ENCODE measurements at regions not wholly inside any gene's neighbourhood (a gene's known extent, or its start where the extent isn't known, plus 50 kb on each side); places are given as distances from the start of the nearest gene placed in this dataset.

- intact Hi-C loops (cut with micrococcal nuclease; ENCODE audit: unreplicated experiment): loop anchor here (1.0 kb wide), 1 partner anchor 123 kb away; no protein-coding TSS in a partner anchor
- ATAC-seq (peak; percentile 53), DNase-seq (ENCODE audit: low spot score) (no peak), FAIRE-seq (no peak)
- no peaks in the 10 kb centered on the region for H3K4me1 ChIP-seq (ENCODE audit: insufficient read depth, low read length)
- H3K27ac ChIP-seq (ENCODE audit: extremely low read length, insufficient read depth, low read length): no peak overlapping the region
- in situ Hi-C loops (cut with HindIII; ENCODE audit: extremely low pct_ligation_motif_present, low pct_unique_long_range_greater_than_20kb): no loop called here
- no peaks in the 10 kb centered on the region for H3K9me3 ChIP-seq (ENCODE audit: low read length)
- H2AFZ ChIP-seq (ENCODE audit: low read length): no peak overlapping the region
- TF ChIP-seq RORA (CRISPR knock-in tag; IDR thresholded peaks at IDR 0.05) (no peak), TCF12 (IDR thresholded peaks at IDR 0.05) (no peak), TCF12 (CRISPR knock-in tag; IDR thresholded peaks at IDR 0.05) (no peak)
- ChIA-PET POLR2A (no interaction called here), CTCF (ENCODE audit: low intra/inter-chr PET ratio, low total read pairs) (no interaction called here)
- H3K9ac ChIP-seq (ENCODE audit: insufficient read depth, low read depth, low read length): no peak overlapping the region
- H3K27me3 ChIP-seq (ENCODE audit: control insufficient read depth in 1 of 2, insufficient read depth in 2 of 2, low read length in 2 of 2): no peaks in the 10 kb centered on the region
- no peaks in the 10 kb centered on the region for H3K36me3 ChIP-seq (replicated peaks in 1 of 2; ENCODE audit: control insufficient read depth in 1 of 2, insufficient read depth in 2 of 2, low read length in 2 of 2)
- H4K20me1 ChIP-seq (ENCODE audit: insufficient read depth, low read length): no peaks in the 10 kb centered on the region
- 47% methylated on average over 4 of the region's 12 CpGs for WGBS (ENCODE audit: low lambda C conversion rate)
- no TSS peak for BruUV-seq (replicated peaks)
- H3K79me2 ChIP-seq (ENCODE audit: insufficient read depth, low read length): no peaks in the 10 kb centered on the region
- H3K4me2 ChIP-seq (ENCODE audit: low read depth, low read length): no peak overlapping the region
- no peak overlapping the region for H3K4me3 ChIP-seq (replicated peaks in 1 of 3; ENCODE audit: insufficient read depth in 1 of 3, low read depth in 2 of 3, low read length in 3 of 3)
Observed at GRCh38 chr13:70841240-70842061, 733.2 kb upstream of the KLHL1 start.

- Histone ChIP-seq H3K27ac (ENCODE audit: extremely low read length, insufficient read depth, low read length) (no peak overlapping the region), H3K9ac (ENCODE audit: insufficient read depth, low read depth, low read length) (no peak overlapping the region), H3K27me3 (ENCODE audit: control insufficient read depth in 1 of 2, insufficient read depth in 2 of 2, low read length in 2 of 2) (no peaks in the 10 kb centered on the region), H3K36me3 (replicated peaks in 1 of 2; ENCODE audit: control insufficient read depth in 1 of 2, insufficient read depth in 2 of 2, low read length in 2 of 2) (no peaks in the 10 kb centered on the region), H2AFZ (ENCODE audit: low read length) (no peak overlapping the region), H3K4me2 (ENCODE audit: low read depth, low read length) (no peak overlapping the region), H4K20me1 (ENCODE audit: insufficient read depth, low read length) (no peaks in the 10 kb centered on the region), H3K9me3 (ENCODE audit: low read length) (no peaks in the 10 kb centered on the region), H3K79me2 (ENCODE audit: insufficient read depth, low read length) (no peaks in the 10 kb centered on the region), H3K4me3 (replicated peaks in 1 of 3; ENCODE audit: insufficient read depth in 1 of 3, low read depth in 2 of 3, low read length in 3 of 3) (no peak overlapping the region), H3K4me1 (ENCODE audit: insufficient read depth, low read length) (no peaks in the 10 kb centered on the region)
- WGBS (ENCODE audit: low lambda C conversion rate): 6% methylated on average over 1 of the region's 1 CpG
- intact Hi-C loops (cut with micrococcal nuclease; ENCODE audit: unreplicated experiment) (no loop called here), in situ Hi-C loops (cut with HindIII; ENCODE audit: extremely low pct_ligation_motif_present, low pct_unique_long_range_greater_than_20kb) (no loop called here)
- ChIA-PET POLR2A (no interaction called here), CTCF (ENCODE audit: low intra/inter-chr PET ratio, low total read pairs) (no interaction called here)
- no peak for DNase-seq (ENCODE audit: low spot score)
- ATAC-seq: no peak
- no peak for FAIRE-seq
- BruUV-seq (replicated peaks): no TSS peak
- TF ChIP-seq E2F2 (CRISPR knock-in tag; IDR thresholded peaks at IDR 0.05; ENCODE audit: borderline replicate concordance): no peak
- TF ChIP-seq HIVEP1 (CRISPR knock-in tag; IDR thresholded peaks at IDR 0.05): no peak
- TF ChIP-seq JDP2 (CRISPR knock-in tag; IDR thresholded peaks at IDR 0.05; ENCODE audit: borderline replicate concordance): no peak
- TF ChIP-seq ZFP37 (CRISPR knock-in tag; IDR thresholded peaks at IDR 0.05; ENCODE audit: borderline replicate concordance): no peak
- TF ChIP-seq YY1 (IDR thresholded peaks at IDR 0.05; ENCODE audit: insufficient read depth, insufficient replicate concordance, low read depth, low read length): no peak
- no peak for TF ChIP-seq ZNF24 (IDR thresholded peaks at IDR 0.05)
- no peak for TF ChIP-seq SRSF4 (IDR thresholded peaks at IDR 0.05; ENCODE audit: low read depth, low read length, poor library complexity, severe bottlenecking)
- TF ChIP-seq GABPA (IDR thresholded peaks at IDR 0.05; ENCODE audit: low read depth, low read length): no peak
- TF ChIP-seq GABPA (CRISPR knock-in tag; IDR thresholded peaks at IDR 0.05; ENCODE audit: low read depth): no peak
- TF ChIP-seq ZFP36 (IDR thresholded peaks at IDR 0.05; ENCODE audit: borderline replicate concordance, low read depth, low read length, partially characterized antibody): no peak
- TF ChIP-seq NBN (conservative IDR thresholded peaks at IDR 0.05): no peak
- no peak for TF ChIP-seq ZBTB20 (CRISPR knock-in tag; IDR thresholded peaks at IDR 0.05; ENCODE audit: borderline replicate concordance, low read depth)
Observed at GRCh38 chr13:70835371-70835770, 727.1 kb upstream of the KLHL1 start.
